Activated T-helper 17 cell treated with anti-CD3 and anti-CD28 coated beads, Interleukin-2, amount 50 U/mL, for 72 hours (primary cell): ENCODE measurements at regions not wholly inside any gene's neighbourhood (a gene's known extent, or its start where the extent isn't known, plus 50 kb on each side); places are given as distances from the start of the nearest gene placed in this dataset.

Experiments used
- ATAC-seq: fragments of 150-1000 bp; cut with Tn5 transposase; replicated peaks from 2 replicates; pipeline ENCODE4 v1.10.0; 2021; ENCODE audit warnings: mild to moderate bottlenecking, moderate library complexity
- H3K27ac Mint-ChIP-seq: one replicate; pipeline ENCODE4 v1.8.0; 2022; ENCODE audit warnings: mixed read lengths
- H3K27me3 Mint-ChIP-seq: one replicate; pipeline ENCODE4 v1.8.0; 2022; ENCODE audit warnings: mixed read lengths
- H3K36me3 Mint-ChIP-seq: one replicate; pipeline ENCODE4 v1.8.0; 2022; ENCODE audit warnings: low read depth, mild to moderate bottlenecking, mixed read lengths
- H3K4me1 Mint-ChIP-seq: one replicate; pipeline ENCODE4 v1.8.0; 2022; ENCODE audit warnings: mixed read lengths
- H3K4me3 Mint-ChIP-seq: one replicate; pipeline ENCODE4 v1.8.0; 2022; ENCODE audit warnings: mild to moderate bottlenecking, mixed read lengths
- H3K9me3 Mint-ChIP-seq: one replicate; pipeline ENCODE4 v1.8.0; 2022; ENCODE audit warnings: mixed read lengths

DNA sequence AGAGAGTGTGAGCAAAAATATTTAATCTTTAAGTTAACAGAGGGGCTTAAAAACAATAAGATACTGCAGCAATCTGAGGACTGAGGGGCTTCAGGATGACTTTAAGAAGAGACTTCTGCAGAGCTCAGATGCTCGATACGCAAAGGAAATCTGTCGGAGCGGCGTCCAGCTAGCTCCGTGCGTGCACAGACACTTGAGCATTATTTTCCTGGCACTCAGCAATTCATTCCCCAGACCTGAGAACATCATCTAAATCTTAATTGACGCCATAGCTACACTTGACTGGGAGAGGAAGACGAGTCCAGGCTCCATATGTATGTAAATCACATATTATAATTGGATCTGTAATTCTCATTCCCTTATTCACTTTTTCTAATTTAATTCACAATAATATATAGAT is 228.2 kb downstream of the SOD2 start:
- Mint-ChIP-seq H3K4me3 (no peak overlapping the region), H3K9me3 (no peaks in the 10 kb centered on the region), H3K4me1 (no peaks in the 10 kb centered on the region), H3K27ac (no peak overlapping the region), H3K27me3 (peaks cover 29% of the 10 kb centered on the region), H3K36me3 (no peaks in the 10 kb centered on the region)
- ATAC-seq: no peak

DNA sequence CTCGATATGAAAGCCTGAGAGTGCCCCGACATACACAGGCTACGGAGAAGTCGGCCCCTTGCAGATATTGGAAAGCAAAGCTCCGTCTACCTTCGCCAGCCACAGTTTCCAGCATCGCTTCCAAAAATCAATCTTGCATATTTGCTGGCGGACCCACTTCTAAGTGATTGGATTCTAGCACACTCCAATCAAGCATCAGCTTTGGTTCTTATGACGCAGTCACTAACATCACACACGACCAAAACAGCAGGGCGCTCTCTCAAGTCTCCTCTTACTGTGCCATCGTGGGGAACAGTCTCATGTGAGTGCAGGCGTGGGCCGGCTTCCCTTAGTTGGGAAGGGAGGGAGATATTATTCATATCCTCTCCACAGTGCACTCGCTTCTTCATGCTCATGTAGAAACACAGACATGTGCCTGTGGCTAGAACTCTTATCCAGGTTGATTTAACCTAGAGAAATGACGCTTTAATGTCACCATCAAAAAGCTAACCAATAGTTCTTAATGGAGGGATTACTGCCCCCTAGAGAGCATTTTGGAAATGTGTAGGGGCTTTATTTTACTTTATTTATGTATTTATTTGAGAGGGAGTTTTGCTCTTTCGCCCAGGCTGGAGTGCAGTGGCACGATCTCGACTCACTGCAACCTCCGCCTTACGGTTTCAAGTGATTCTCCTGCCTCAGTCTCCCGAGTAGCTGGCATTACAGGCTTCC is 229.8 kb downstream of the SOD2 start:
- no peak overlapping the region for H3K27ac Mint-ChIP-seq
- no peak overlapping the region for H3K4me3 Mint-ChIP-seq
- peaks cover 21% of the 10 kb centered on the region for H3K27me3 Mint-ChIP-seq
- H3K4me1 Mint-ChIP-seq: no peaks in the 10 kb centered on the region
- no peak for ATAC-seq
- no peaks in the 10 kb centered on the region for H3K9me3 Mint-ChIP-seq
- no peaks in the 10 kb centered on the region for H3K36me3 Mint-ChIP-seq

DNA sequence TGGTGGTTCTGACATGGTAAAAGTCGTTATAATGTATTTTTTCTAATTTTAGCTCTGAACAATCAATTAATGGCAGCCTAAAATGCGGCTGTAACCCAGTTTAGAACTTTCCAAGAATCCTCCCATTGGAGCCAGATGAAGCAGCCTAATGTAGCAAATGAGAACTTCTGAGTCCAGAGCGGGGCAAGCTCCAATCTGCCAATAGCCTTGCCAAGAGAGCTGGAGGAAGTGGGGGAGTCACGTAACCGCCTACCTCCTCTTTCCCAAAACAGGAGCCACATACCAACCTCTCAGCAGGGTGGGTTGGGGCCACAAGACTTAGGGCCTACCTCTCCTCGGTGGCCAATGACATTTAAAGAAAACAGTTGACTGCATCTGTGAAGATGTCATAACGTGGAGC is 230.6 kb downstream of the SOD2 start:
- peaks cover 17% of the 10 kb centered on the region for H3K27me3 Mint-ChIP-seq
- no peaks in the 10 kb centered on the region for H3K4me1 Mint-ChIP-seq
- H3K9me3 Mint-ChIP-seq: no peaks in the 10 kb centered on the region
- H3K27ac Mint-ChIP-seq: no peak overlapping the region
- H3K36me3 Mint-ChIP-seq: no peaks in the 10 kb centered on the region
- no peak overlapping the region for H3K4me3 Mint-ChIP-seq
- no peak for ATAC-seq

- H3K4me3 Mint-ChIP-seq: no peak overlapping the region
- H3K27me3 Mint-ChIP-seq: peaks cover 17% of the 10 kb centered on the region
- H3K36me3 Mint-ChIP-seq: no peaks in the 10 kb centered on the region
- H3K4me1 Mint-ChIP-seq: no peaks in the 10 kb centered on the region
- H3K9me3 Mint-ChIP-seq: no peaks in the 10 kb centered on the region
- no peak for ATAC-seq
- H3K27ac Mint-ChIP-seq: no peak overlapping the region
Observed at GRCh38 chr6:159461998-159462397, 231.0 kb downstream of the SOD2 start.

GRCh38 chr6:159461266-159461665 is 231.8 kb downstream of the SOD2 start:
- Mint-ChIP-seq H3K9me3 (no peaks in the 10 kb centered on the region), H3K36me3 (no peaks in the 10 kb centered on the region), H3K27ac (no peak overlapping the region), H3K27me3 (peaks cover 17% of the 10 kb centered on the region), H3K4me1 (no peaks in the 10 kb centered on the region), H3K4me3 (no peak overlapping the region)
- no peak for ATAC-seq

GRCh38 chr6:159460476-159460875 is 232.6 kb downstream of the SOD2 start:
- H3K4me1 Mint-ChIP-seq: no peaks in the 10 kb centered on the region
- no peaks in the 10 kb centered on the region for H3K36me3 Mint-ChIP-seq
- no peak overlapping the region for H3K4me3 Mint-ChIP-seq
- H3K9me3 Mint-ChIP-seq: no peaks in the 10 kb centered on the region
- H3K27me3 Mint-ChIP-seq: peaks cover 17% of the 10 kb centered on the region
- no peak overlapping the region for H3K27ac Mint-ChIP-seq
- no peak for ATAC-seq

GRCh38 chr6:159456349-159456748 is 236.7 kb downstream of the SOD2 start:
- no peaks in the 10 kb centered on the region for H3K4me1 Mint-ChIP-seq
- no peak for ATAC-seq
- no peaks in the 10 kb centered on the region for H3K36me3 Mint-ChIP-seq
- peaks cover 19% of the 10 kb centered on the region for H3K27me3 Mint-ChIP-seq
- H3K4me3 Mint-ChIP-seq: no peak overlapping the region
- no peak overlapping the region for H3K27ac Mint-ChIP-seq
- H3K9me3 Mint-ChIP-seq: no peaks in the 10 kb centered on the region

GRCh38 chr6:159455700-159456274 is 237.3 kb downstream of the SOD2 start:
- no peaks in the 10 kb centered on the region for H3K36me3 Mint-ChIP-seq
- no peak overlapping the region for H3K4me3 Mint-ChIP-seq
- H3K9me3 Mint-ChIP-seq: no peaks in the 10 kb centered on the region
- ATAC-seq: no peak
- H3K4me1 Mint-ChIP-seq: no peaks in the 10 kb centered on the region
- peaks cover 15% of the 10 kb centered on the region for H3K27me3 Mint-ChIP-seq
- no peak overlapping the region for H3K27ac Mint-ChIP-seq

DNA sequence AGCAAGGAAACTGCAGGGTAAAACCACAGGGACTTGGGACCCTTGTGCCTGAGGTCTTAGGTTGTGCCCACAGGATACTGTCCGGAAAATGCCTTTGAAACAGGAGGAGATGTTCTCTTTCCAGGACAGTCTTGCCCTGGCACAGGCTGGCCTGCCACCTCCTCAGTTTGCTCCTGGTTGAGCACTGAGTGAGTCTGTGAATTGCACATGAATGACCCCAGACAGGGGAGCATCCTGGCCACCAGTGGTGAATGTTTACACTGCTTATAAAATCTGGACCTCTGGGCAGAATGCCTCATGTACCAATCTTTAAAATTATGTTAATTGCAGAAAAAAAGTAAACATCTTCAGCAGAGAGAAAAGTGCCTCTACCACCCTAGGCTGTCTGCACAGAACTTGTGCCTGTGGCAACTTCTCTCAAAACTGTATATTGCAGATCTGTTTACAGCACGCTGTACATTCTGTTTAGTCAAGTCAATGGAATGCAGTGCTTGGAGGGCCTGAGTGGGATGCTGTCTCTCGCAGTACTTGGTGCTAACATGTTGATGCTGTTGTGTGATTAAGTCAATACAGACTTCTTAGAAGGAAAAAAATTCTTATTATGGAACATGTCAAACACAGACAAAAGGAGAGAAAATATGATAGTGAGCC is 242.1 kb downstream of the SOD2 start:
- no peak overlapping the region for H3K27ac Mint-ChIP-seq
- H3K4me3 Mint-ChIP-seq: no peak overlapping the region
- H3K36me3 Mint-ChIP-seq: no peaks in the 10 kb centered on the region
- ATAC-seq: no peak
- no peaks in the 10 kb centered on the region for H3K9me3 Mint-ChIP-seq
- H3K27me3 Mint-ChIP-seq: peaks cover 29% of the 10 kb centered on the region
- H3K4me1 Mint-ChIP-seq: no peaks in the 10 kb centered on the region

DNA sequence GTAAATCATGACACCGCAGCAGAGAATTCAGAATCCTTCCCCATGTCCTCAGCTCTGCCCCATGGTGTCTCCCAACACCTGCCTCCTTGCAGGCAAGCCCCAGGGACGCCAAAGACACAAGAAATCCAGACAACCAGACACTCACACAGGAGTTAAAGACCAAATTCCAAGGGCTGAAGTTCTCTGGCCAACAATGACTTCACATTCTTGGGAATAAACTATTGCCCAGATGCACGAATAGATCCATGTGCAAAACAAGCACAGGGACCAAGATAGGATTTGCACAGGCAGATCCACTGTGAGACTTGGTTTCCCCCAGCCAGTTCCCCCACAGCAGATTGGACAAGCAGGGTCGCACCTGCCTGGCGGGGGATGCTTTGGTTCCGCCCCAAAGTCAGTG is 246.7 kb downstream of the SOD2 start:
- Mint-ChIP-seq H3K27ac (no peak overlapping the region), H3K27me3 (peaks cover 31% of the 10 kb centered on the region), H3K9me3 (no peaks in the 10 kb centered on the region), H3K4me3 (no peak overlapping the region), H3K4me1 (no peaks in the 10 kb centered on the region), H3K36me3 (no peaks in the 10 kb centered on the region)
- no peak for ATAC-seq

- Mint-ChIP-seq H3K27ac (no peak overlapping the region), H3K36me3 (no peaks in the 10 kb centered on the region), H3K9me3 (no peaks in the 10 kb centered on the region), H3K4me1 (no peaks in the 10 kb centered on the region), H3K4me3 (no peak overlapping the region), H3K27me3 (peaks cover 31% of the 10 kb centered on the region)
- no peak for ATAC-seq
Observed at GRCh38 chr6:159445351-159445750, 247.7 kb downstream of the SOD2 start.

- Mint-ChIP-seq H3K27me3 (peaks cover 31% of the 10 kb centered on the region), H3K9me3 (no peaks in the 10 kb centered on the region), H3K4me3 (no peak overlapping the region), H3K4me1 (no peaks in the 10 kb centered on the region), H3K27ac (no peak overlapping the region), H3K36me3 (no peaks in the 10 kb centered on the region)
- no peak for ATAC-seq
Observed at GRCh38 chr6:159444056-159444760, 248.8 kb downstream of the SOD2 start.

GRCh38 chr6:159443417-159443920 is 249.6 kb downstream of the SOD2 start:
- H3K27ac Mint-ChIP-seq: no peak overlapping the region
- ATAC-seq: no peak
- no peak overlapping the region for H3K4me3 Mint-ChIP-seq
- no peaks in the 10 kb centered on the region for H3K36me3 Mint-ChIP-seq
- peaks cover 30% of the 10 kb centered on the region for H3K27me3 Mint-ChIP-seq
- no peaks in the 10 kb centered on the region for H3K9me3 Mint-ChIP-seq
- no peaks in the 10 kb centered on the region for H3K4me1 Mint-ChIP-seq

GRCh38 chr6:159441704-159441981 is 251.4 kb downstream of the SOD2 start:
- Mint-ChIP-seq H3K27ac (no peak overlapping the region), H3K9me3 (no peaks in the 10 kb centered on the region), H3K36me3 (no peaks in the 10 kb centered on the region), H3K4me1 (no peaks in the 10 kb centered on the region), H3K4me3 (no peak overlapping the region), H3K27me3 (peaks cover 13% of the 10 kb centered on the region)
- no peak for ATAC-seq
